Left ventricle myocardium superior (tissue), 1 donor: ENCODE measurements at regions not wholly inside any gene's neighbourhood (a gene's known extent, or its start where the extent isn't known, plus 50 kb on each side); places are given as distances from the start of the nearest gene placed in this dataset.

Experiments used
- ATAC-seq: fragments of 200-7000 bp; cut with Tn5 transposase; one replicate; pipeline ENCODE4 v1.9.1; 2020; ENCODE audit warnings: mild to moderate bottlenecking, moderate library complexity
- DNase-seq: peaks from one replicate; pipeline ENCODE4 v3.0.0-alpha.2; 2020
- intact Hi-C: fragments of 100-400 bp; cut with micrococcal nuclease; formaldehyde crosslinking; loops from one replicate; pipeline ENCODE4 v1.11.0; 2022
- donor health status: DM: no; HTN: yes; CAD: no; lungs with severe emphysema.

DNA sequence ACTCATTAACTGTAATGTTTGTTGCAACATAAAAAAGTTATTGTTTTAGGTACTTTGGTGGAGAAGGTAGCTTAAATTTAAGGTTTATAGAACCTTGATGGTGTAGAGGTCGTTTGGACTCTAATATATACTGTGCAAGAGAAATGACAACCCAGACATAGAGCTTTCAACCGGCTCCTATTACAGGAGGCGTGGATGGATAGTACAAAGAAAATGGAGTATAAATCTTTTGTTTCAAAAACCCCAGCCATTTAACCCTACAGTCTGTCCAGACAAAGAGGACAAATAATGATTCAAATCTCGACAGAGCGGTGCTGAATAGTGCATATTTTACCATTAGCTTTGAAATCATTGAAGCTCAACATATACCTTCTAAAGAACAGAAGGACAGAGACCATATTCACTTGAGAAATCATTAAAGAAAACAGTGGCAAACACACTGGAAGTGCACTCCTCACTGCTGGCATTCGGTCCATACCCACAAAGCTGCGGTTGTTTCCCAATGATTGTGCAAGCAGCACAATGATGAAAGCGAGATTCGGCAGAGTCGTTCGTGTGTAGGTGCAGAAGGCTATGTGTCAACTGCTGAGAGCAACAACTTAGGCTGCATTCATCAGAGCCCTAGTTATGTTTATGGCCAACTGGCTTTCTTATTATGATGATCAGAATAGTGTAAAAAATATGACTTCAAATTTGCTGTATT is 688.6 kb downstream of the NOVA1 start:
- intact Hi-C loops, result no loop called here

GRCh38 chr14:25908277-25909044 is 689.4 kb downstream of the NOVA1 start:
- intact Hi-C loops, result no loop called here
- no peak for DNase-seq
- ATAC-seq, result no peak

More for the DNA sequence above, 688.6 kb downstream of the NOVA1 start:
- no peak for DNase-seq
- ATAC-seq, result no peak

GRCh38 chr14:25904446-25904845 is 693.4 kb downstream of the NOVA1 start:
- intact Hi-C loops, result no loop called here

GRCh38 chr14:25899197-25899596 is 698.6 kb downstream of the NOVA1 start:
- intact Hi-C loops, result no loop called here
- DNase-seq (no peak), ATAC-seq (no peak)

More at GRCh38 chr14:25904446-25904845, 693.4 kb downstream of the NOVA1 start:
- DNase-seq (no peak), ATAC-seq (no peak)

- no peak for DNase-seq
- intact Hi-C loops, result no loop called here
- ATAC-seq, result no peak
Measured at GRCh38 chr14:25896777-25897176, 701.1 kb downstream of the NOVA1 start.

GRCh38 chr14:25895740-25896139 is 702.1 kb downstream of the NOVA1 start:
- no peak for ATAC-seq
- intact Hi-C loops, result no loop called here
- DNase-seq, result no peak

DNA sequence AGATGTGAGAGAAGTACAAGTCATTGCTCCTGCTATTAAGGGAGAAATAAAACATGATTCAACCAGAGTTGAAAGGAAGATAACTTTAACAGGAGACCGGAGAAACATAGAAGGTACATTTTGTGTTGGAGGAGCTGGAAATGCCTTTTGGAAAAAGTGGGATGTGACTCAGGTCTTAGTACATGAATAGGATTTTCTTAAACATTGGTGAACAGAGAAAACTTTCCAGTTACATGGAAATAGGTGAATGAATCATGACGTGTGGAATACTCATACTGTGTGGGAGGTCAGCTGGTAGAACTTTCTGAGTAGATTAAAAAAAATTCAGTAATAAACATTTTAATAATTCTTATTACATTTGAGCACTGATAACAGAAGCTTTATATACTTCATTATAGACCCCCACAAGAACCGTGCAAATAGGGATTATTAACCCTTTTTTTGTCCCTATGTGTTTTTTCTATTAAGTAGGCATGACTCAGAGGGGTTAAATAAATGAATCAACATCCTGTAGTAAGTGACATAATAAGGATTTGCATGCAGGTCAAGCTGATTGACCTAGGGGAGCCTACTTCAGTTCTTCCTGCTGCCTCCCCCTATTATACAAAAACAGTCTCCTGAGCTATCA is 710.5 kb downstream of the NOVA1 start:
- DNase-seq, result no peak
- ATAC-seq, result no peak
- intact Hi-C loops, result no loop called here

- intact Hi-C loops, result no loop called here
- ATAC-seq (no peak), DNase-seq (no peak)
Measured at GRCh38 chr14:25884657-25885056, 713.2 kb downstream of the NOVA1 start.

DNA sequence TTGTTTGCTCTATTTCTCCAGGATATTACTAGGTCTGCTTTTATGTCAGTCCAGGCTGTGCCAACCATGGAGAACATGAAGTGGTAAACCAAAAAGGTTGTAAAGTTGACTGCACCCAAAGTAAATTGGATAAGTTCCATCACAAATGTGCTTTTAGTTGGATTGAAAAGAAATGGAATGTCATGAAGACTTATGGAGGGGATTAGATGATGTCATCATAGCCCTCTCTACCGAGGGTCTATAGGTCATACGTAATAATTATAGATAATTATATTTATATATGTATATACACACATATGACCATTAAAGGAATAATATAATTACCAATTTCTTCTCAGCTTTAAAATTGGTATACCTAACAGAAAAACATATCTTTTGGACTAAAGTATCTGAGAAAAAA is 714.9 kb downstream of the NOVA1 start:
- intact Hi-C loops, result no loop called here
- ATAC-seq (no peak), DNase-seq (no peak)

DNA sequence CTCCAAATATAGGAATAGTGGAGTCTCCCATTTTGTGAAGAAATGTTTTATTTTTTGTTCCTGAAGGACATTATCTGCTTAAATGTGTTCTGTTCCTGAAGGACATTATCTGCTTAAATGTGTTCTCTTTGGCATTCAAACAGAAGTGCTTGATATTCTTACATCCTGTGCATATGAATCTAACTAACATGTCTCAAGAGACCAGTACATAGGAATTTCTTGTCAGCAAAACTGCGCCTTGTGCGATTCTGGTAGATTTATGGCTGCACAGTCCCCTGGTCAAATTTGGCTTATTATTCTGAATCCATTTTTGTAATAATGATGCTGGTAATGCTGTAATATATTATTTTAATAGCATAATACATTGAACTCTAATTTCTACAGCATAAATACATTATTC is 722.4 kb downstream of the NOVA1 start:
- intact Hi-C loops, result no loop called here
- ATAC-seq, result no peak
- no peak for DNase-seq

DNA sequence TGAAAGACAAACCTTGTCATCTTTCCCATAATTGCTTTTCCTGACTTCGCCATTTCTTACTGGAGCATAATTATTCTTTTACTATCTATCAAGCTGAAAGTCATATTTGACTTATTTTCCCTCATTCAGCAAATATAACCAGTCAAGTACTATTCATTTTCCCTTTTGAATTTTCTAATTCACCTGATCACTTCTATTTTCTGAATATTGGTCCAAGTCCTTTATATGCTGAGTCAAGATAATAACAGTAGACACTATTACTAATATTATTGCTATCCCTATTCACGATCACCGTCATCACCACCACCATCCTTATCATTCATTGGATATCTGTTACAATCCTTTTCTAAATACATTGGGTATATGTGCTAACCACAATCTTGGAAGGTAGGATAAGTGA is 728.0 kb downstream of the NOVA1 start:
- no peak for ATAC-seq
- intact Hi-C loops, result no loop called here

DNA sequence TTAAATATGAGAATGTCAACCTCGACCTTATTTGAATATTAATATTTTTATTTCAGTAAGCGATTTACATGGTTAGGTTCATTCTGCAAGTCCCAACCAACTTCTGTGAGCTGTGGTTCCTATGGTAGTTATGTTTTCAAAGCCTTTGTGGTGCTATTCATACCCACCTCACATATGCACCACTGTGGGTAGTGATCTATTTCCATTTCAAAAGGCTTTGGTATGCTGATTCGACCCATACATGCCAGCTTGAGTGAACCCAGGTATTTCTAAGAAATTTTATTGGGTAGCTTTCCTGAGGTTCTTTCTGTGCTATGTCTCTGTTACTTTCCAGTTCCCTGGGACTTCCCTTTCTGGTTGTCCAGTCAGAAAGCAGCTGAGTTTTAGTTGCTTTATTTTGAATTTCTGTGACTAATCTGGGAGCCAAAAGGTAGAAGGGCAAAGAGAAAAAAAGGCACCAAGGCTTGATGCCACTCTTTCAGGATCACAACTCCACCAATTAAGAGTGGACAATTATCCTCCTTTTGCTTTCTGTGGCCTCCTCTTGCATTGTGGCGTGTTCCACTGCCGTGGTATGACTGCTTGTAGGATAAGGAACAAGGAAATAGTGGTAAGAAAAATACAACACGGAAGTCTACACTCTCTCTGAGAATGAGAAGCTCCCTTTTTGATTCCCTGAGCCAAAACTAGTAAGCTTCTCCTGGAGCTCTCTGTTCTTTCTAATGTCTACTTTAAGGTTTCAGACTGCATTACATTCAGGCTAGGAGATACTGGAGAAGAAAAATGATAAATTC is 729.1 kb downstream of the NOVA1 start:
- intact Hi-C loops, result no loop called here

More for the DNA sequence above, 728.0 kb downstream of the NOVA1 start:
- DNase-seq, result no peak

DNA sequence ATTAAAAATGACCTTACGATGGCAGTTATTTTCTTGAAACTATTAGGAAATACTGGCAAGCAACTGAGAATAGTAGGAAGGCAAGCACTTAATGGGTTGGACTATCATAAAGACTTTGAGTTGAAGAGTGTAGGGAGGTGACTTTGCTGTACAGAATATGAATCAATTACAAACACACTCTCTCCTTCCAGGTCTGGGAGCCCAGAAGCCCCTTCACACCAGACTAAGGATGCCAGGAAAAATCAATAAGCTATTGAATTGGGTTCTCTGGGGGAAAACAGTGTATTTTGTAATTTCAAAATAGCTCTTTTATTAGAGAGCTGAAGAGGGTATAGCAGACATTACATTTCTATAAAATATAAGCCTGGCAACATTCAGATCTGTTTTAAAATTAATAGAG is 736.4 kb downstream of the NOVA1 start:
- intact Hi-C loops, result no loop called here
- DNase-seq (no peak), ATAC-seq (no peak)

More for the DNA sequence above, 729.1 kb downstream of the NOVA1 start:
- no peak for ATAC-seq
- no peak for DNase-seq

- intact Hi-C loops, result no loop called here
- DNase-seq (no peak), ATAC-seq (no peak)
Measured at GRCh38 chr14:25848601-25849000, 749.2 kb downstream of the NOVA1 start.

- ATAC-seq, result no peak
- no peak for DNase-seq
- intact Hi-C loops, result no loop called here
Measured at GRCh38 chr14:25846246-25846645, 751.6 kb downstream of the NOVA1 start.

GRCh38 chr14:25843481-25844470 is 754.1 kb downstream of the NOVA1 start:
- intact Hi-C loops, result no loop called here
- DNase-seq (no peak), ATAC-seq (no peak)

DNA sequence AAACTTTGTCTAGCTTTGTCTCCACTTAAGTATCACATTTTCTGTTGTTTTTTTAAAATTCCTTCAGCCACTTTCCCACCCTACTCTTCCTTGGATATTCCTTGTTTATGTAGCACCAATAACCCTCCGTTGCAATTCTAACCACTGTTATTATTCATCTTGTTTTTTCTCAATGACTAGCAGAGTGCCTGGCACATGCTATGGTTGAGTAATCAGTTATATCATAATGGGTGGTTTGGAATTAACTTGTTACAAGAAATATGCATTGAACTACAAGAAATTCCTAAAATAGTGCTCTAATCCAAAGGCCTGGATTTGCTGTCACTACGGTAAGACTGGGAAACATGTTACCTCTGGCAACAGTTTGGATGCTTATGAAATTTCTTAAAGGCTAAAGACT is 756.6 kb downstream of the NOVA1 start:
- DNase-seq, result no peak
- no peak for ATAC-seq
- intact Hi-C loops, result no loop called here

- no peak for ATAC-seq
- no peak for DNase-seq
- intact Hi-C loops, result no loop called here
Measured at GRCh38 chr14:25837551-25837965, 760.3 kb downstream of the NOVA1 start.
